ENCODE measurements at regions not wholly inside any gene's neighbourhood (a gene's known extent, or its start where the extent isn't known, plus 50 kb on each side); places are given as distances from the start of the nearest gene placed in this dataset.
"Not testable (repeated sequence)": the region's sequence is repeated elsewhere in the genome, so short reads cannot be mapped to it uniquely, and the experiment has no call there.

DNA sequence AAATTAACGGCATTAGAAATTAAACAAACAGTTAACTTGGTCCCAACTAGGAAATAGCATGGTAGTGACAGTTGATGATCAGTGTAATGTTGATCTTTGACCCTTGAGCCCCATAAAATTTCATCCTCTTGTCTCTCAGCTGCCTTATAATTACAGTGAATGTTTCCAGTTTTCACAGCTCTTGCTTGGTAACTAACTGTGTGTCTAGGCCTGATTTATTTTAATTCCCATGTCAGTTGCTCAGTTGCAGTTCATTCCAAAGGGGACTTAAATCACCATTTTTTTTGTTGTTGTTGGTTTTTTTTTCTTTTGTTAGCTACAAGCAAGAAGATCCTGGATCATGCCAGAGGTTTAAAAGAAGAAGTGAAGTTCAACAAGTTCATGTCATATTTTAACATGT lies 1883.7 kb upstream of the FLRT2 start:
- FAIRE-seq: no peak

DNA sequence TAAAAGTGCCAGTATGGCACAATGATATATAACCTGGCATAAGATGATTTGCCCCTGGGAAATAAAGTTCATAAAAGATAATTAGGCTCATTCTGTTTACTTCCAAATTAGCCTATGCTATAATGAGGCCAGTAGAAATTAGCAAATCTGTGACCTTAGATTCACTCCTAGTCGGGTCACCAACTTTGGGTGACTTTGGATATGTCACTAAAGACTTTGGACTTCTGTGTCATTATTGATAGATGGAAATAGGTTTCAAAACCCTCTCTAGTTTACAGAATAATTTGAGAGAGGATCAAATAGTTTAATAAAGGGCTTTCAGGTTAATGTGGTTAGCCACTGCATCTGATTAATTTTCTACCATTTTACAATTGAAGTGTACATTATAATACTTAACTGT lies 1869.3 kb upstream of the FLRT2 start:
- FAIRE-seq: no peak

DNA sequence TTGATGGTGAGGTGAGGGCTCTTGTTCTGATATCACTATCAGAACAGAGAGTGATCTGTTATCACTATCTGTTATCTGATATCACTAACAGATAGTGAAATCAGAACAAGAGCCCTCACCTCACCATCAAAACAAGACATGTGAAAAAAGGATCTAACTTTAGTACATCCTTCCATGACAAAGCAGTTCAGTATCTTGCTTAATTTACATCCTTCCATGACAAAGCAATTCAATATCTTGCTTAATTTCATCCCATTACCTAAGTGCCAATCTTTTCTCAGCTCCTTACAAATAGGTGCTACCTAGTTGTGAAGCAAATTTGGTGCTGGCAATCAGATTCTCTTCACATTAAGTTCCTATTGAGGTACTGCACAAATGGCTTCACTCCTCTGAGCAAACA lies 1865.6 kb upstream of the FLRT2 start:
- FAIRE-seq: no peak

DNA sequence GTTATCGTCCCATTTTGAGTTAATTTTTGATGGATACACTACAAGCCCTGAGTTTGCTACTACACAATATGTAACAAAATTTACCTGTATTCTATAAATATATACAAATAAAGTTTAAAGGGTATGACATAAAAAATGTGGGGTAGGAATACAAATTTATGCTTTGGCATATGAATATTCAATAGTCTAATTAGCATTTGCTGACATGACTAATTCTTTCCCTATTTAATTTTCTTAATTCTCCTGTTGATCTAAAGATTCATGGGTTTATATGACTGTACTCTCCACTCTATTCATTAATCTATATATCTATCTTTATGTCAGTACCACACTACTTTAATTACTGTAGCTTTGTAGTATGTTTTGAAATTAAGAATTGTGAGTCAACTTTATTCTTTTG lies 1840.7 kb upstream of the FLRT2 start:
- FAIRE-seq: no peak

DNA sequence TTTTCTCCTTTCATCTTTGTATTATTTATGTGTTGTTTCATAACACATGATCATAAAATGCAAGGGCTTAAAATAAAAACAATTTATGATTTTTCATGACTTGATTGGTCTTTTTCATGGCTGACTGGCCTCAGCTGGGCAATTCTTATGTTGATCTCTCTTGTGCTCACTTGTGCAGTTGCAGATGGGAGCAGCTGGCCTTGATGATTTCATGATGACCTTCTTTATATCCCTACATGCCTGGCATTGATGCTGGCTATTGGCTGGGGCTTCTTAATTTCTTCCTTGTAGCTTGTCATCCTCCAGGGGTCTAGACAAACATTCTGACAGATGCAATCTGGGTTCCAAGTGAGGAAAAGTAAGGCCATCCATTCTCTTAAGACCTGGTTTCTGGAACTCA lies 1832.8 kb upstream of the FLRT2 start:
- no peak for FAIRE-seq

DNA sequence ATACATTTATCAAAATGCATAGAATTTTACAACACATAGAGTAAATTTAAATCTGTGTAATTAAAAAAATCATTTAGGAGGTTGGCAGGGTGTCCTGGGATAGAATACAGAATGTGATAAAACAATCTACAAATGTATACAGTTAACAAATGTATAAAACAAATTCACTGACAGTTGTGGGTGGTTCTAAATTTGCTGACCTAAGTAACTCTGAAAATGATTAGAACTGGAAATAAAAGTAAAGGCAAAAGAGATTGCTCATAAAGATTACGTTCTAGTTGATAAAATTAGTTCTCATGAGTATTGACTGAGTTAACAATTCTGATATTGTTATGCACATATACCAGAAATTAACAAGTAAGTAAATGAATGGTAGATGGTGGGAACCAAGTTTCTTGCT lies 1827.3 kb upstream of the FLRT2 start:
- FAIRE-seq: no peak

DNA sequence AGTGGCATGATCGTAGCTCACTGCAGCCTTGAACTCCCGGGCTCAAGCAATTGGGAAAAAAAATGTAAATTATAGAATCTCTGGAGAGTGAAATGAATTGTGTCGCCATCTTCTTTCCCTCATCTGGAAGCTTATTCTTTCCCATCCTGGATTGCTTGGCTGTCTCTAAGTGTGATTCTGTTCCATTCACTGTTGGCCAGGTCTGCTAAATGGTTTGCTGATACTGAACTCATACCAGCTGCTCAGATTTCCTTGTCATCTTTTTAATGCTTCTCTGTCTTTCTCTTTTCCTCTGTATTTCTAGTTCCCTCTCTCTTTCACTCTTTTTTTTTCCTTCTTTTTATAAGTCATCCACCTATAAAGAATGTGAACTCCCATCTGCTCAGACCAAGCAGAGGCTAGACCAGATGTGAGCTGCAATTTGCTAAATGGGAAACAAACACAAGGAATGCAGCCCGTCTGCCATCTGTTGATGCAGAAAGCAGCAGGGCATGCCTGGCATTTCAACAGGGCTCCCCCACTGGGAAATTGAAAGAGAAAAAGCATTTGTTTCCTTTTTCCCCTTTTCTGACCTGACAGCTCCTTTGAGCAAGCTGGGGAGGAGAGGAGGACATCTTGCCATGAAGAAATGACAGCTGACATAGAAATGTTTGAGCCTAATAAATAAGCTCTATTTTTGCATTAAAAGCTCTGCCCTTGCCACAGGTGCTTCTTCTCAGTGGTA lies 1823.6 kb upstream of the FLRT2 start:
- no peak for FAIRE-seq

DNA sequence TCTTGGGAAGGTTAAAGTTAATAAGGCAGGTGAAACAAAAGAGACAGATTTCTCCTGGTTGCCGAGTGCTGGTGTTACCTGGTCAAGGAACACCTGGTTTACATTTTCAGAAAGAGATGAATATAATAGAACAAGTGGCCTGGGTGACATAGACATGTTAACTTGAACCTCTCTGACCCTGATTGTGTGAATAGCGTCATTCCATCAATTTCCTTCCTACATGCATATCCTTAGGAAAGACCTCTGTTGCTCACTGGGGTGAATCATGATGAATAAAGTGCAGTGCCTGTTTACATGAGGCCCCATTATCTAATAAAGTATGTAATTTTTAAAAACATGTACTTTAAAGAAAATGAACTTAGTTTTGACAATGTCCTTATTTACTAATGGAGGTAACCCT lies 1822.9 kb upstream of the FLRT2 start:
- FAIRE-seq: no peak

DNA sequence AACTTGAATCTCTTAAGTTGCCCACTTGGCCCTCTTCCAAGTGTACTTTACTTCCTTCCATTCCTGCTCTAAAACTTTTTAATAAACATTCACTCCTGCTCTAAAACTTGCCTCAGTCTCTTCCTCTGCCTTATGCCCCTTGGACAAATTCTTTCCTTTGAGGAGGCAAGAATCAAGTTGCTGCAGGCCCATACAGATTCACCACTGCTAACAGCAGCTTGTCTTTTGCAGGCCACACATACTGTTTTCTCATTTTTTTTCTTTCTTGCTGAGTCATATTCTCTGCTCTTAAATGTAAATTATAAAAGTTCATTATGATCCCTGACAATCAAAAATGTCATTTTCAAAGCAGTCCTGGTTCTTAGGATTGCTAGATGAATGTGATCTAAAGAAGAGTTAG lies 1820.8 kb upstream of the FLRT2 start:
- no peak for FAIRE-seq

DNA sequence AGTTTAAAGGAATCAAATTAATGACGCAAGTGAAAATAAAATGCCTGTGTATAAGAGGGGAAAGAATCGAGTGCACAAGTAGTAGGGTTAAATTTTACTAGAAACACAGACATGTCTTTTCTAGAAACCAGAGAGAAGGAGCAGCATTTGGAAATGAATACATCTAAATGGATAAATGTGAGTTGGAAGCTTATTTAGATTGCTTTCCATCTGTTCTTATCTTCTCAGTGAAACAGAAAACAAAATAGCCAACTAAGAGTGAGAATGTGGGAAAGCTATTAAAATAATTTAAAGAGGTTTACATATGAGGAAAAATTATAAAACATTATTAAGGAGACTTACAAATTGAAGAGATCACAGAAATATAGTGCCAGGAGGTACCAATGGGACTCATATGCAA lies 1818.9 kb upstream of the FLRT2 start:
- FAIRE-seq: no peak

DNA sequence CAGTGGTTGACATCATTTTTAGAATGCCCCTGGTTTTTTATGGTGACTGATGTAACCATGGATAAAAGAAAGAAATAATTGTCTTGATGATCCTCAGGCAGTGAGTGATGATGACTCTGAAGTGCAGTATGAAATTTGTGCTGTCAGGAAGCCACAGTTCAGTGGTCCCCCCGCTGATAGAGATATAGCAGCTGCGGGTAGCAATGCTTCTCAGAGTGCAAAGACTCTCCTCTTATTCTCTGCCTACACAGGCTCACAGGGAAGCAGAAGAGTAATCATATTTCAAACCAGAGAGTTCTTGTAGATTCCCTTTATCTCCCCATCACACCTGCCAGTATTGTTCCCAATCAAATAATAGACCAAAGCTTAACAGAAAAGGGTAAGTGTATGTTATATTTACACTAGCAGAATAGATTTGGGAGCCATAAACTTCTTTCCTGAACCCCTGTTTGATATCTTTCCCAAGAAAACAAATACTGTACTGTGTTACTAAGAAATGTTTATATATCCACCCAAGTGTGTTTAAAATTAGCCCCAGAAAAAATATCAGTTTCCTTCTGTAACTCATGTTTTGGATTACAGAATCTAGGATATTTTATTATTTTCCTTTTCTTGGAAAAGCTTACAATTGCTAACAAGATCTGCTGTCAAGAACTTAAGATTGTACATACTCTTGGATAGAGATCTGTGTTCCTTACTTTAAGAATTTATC lies 1817.4 kb upstream of the FLRT2 start:
- no peak for FAIRE-seq

DNA sequence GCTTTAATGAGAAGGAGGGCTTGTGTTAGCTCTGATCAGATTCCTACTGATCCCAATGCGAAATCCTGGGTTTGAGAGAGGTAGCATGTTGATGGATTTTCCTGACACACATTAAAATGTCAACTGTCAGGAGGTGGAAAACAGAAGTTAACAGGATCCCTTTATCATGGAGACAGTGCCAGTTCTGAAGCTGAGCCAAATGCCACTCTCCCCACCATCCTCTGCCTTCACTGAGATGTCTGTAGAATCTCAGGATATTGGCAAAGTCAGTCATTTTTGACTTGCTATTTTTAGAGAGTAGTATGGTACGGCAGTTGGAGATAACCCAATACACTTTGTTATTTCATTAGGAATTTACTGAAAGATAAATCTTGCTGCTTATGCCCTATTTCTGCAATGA lies 1816.2 kb upstream of the FLRT2 start:
- no peak for FAIRE-seq

DNA sequence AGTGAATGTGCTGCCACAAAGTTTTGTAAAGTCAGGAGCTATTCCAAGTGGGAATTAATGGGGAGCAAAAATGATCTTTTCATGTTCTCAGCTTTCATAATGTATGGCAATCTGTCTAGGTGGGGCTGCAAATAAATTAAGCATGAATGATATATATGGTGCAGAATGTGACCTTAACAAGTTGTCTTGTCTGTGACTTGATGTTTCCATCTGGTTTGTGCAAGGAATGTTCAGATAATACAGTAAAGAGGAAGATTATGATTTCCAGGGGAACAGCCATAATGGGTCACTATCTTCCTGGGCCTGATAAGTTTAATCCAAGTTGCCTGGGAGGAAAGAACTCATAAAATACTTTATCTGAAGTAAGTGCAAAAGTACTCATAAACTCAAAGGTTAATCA lies 1815.8 kb upstream of the FLRT2 start:
- FAIRE-seq: no peak

DNA sequence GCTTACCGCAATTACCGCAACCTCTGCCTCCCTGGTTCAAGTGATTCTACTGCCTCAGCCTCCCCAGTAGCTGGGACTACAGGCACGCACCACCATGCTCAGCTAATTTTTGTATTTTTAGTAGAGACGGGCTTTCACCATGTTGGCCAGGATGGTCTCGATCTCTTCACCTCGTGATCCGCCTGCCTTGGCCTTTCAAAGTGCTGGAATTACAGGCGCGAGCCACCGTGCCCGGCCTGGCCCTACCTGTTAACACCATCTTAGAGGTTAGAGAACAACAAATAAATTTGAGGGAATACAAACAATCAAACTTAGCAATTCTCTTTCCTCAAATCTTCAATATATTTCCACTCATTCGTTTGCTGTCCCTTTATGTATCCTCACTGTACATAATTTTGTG lies 1810.5 kb upstream of the FLRT2 start:
- not testable (repeated sequence) for FAIRE-seq

DNA sequence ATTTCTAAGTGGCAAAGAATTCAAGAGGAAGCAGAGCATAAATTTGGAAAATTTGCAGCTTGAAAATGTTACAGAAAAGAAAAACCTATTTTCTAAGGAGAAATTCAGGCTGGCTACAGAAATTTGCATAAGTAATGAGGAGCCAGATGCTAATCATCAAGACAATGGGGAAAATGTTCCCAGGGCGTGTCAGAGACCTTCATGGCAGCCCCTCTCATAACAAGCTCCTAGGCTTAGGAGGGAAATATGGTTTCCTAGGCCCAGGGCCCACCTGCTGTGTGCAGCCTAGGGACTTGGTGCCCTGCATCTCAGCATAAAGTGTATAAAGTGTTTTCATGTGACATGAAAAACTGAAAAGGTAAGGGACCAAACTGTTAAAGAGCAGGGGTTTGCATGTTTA lies 1796.3 kb upstream of the FLRT2 start:
- no peak for FAIRE-seq

DNA sequence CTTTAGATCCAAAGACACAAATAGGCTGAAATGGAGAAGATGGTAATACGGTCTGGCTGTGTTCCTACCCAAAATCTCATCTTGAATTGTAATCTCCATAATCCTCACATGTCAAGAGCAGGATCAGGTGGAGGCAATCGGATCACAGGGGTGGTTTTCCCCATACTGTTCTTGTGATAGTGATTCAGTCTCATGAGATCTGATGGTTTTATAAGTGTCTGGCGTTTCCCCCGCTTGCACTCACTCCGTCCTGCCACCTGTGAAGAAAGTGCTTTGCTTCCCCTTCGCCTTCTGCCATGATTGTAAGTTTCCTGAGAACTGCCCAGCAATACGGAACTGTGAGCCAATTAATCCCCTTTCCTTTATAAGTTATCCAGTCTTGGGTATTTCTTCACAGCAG lies 1795.5 kb upstream of the FLRT2 start:
- no peak for FAIRE-seq

DNA sequence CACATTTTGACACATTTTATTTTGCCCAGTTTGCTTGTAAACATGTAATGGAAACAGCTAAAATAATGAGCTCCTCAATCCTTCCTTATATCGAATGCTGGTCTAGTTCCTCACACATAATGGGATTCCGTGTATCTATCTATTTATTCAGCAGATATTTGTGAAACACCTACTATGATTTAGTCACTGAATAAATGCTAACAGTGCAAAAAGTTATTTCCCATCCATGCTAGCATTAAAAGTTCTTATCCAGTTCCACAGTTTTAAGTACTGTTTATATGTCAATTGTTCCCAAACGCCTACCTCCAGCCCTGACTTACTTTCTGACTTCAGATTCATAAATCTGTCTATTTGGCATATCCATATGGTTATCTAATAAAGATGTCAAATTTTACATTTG lies 1788.7 kb upstream of the FLRT2 start:
- FAIRE-seq: no peak

DNA sequence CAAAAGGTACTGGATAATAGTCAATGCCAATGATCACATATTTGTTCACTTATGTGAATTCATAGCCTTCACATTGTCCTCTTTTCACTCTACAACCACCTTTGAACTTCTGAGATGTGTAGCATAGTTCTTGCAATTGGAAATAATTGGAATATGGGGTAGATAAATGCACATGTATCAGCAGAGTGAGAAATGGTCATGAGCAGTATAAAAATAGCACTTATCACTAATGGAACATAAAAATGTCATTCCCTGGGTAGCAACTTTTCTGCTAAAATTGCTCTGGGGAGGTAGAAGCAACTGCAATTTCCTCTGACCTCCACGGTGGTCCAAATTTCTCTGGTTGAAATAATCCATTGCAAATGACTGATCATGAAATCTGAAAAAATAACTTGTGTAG lies 1785.7 kb upstream of the FLRT2 start:
- FAIRE-seq: no peak

DNA sequence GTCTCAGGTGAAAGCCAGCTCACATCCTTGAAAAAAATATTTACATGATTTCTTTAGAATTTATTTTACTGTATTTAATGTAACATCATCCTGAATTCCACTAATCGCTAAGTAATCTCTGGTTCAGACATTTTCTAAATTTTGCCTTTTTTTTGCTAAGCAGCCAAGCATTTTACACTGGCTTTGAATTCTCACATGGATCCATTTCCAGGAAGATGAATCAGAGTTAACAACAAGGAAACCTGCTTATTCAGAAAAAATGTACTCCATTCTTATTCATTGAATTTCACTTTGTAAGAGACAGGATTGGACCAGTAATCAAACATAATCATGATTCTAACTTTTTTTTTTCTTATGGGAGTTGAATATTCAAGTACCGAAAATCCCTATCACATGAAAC lies 1785.1 kb upstream of the FLRT2 start:
- no peak for FAIRE-seq

DNA sequence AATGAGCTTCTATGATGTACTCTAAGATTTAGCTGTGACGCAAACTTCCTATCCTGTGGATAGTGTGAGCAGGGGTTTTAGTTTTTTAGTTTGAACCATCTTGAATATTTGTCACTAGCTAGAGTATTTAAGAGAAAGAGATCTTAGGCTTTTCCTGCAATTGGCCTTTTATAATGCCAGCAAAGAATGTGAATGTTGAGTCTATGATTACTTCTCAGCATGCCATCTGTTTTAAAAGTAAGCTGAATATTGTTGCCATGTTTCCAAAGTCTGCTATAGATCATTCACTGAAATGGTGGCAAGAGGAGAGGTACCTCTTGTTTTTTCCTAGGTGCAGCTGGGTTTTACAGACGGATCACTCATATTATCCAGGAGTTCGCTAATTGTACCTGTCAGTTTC lies 1783.6 kb upstream of the FLRT2 start:
- FAIRE-seq: no peak

DNA sequence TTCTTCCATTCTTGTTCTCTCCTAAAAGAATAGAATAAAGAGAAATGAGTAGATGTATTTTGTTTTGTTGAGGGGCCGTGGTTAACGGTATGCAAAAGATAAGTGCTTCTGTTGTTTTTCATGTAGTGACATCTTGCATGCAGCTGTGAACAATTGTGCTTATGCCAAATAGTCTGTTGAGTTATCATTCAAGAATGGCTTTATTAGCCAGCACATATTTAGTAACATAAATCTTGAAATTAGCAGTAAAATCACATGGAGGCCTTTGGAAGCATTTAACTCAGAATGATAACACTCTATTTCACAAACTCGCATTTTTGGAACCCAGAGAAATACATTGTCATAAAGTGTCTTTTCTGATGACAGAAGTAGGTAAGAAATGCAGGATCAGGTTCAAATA lies 1772.0 kb upstream of the FLRT2 start:
- FAIRE-seq: no peak

DNA sequence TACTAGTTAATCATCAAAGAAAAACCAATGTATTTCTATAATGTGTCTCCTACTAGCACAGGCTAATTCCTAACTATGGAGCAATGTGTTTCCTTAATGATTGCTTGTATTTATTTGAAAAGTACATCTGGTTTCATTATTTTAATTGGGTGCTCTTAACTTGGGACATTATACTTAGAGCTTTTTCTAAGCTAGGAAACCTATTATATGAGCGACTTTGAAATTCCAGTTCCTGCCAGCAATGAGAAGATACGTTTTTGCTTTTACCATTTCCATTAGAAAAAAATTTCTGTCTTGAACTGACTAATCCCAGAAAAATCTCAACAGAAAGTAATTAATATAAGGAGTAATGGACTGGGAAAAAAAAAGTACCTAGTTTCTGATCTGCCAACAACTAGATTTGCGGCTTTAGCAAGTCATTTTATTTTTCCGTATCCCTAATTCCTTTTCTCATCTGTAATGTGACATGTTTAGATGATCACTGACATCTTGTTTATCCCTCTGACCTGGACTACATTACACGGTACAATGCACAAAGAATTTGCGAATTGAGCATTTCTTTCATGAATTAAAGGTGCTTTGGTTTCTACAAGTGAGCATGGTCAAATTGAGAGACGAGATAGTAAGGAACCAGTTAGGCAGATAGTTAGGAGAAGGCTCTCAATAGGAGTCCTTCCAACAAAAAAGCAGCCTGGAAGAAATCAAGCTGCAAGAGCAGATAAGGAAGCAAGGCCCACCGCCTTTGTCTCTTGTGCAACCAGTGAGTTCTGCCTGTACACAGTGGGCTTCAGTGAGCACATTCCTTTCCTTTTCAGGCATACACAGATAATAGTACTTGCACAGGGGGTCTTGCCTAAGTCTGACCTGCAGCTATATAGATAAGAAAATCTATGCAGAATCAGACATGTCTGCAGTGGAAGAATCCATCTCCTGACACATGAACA lies 1765.0 kb upstream of the FLRT2 start:
- no peak for FAIRE-seq

DNA sequence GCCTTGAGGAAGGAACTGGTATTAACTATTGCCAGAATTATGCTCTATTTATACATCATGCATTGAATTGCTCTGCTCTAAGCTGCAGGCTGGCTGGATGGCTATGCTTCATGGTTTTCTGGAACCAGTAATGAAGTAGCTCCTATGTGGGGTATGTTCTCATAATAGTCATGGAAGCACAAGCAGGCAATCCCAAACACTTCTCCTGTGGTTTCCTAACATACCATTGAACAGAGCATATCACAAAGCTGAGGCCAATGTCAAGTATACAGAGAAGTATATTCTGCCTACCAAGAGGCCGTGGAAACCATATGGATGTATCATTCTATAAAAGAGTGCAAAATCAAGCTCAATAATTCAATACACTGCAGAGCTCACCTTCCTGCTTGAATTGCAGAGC lies 1752.4 kb upstream of the FLRT2 start:
- no peak for FAIRE-seq

DNA sequence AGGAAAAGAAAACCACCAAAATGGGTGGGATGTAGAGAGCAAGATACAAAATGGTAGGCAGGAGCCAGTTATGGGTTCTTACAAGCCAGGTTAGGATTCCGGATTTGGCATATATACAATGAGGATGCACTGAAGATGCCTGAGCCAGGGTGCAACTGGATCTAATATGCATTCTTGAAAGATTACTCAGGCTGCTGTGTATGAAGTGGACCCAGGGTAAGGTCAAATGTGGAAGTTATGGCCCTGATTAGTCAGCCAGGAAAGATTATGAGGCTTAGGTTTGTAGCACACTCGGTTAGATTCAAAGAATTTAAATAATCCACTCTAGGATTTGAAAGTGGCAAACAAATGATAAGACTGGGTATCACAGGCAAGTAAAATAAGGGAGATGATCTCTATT lies 1750.7 kb upstream of the FLRT2 start:
- FAIRE-seq: no peak
